Cardiac septum (tissue), 1 donor: ENCODE measurements at regions not wholly inside any gene's neighbourhood (a gene's known extent, or its start where the extent isn't known, plus 50 kb on each side); places are given as distances from the start of the nearest gene placed in this dataset. TPM values are rescaled to one million over a fixed set of nuclear protein-coding genes. Genes with fewer than 3 reads are reported as not detected.

ENCODE experiments used
- microRNA-seq: library from miRNA; unstranded; fragments of <30 nt; microRNA quantifications from one replicate; pipeline ENCODE4 v1.2.0, GENCODE V29; 2020
- donor health status: DM: no; HTN: no; CAD: no.

Small RNAs in the stretch of these regions (microRNA-seq; reads per million reads assigned to microRNA genes)
- gene MIR8070: not detected
